SH-SY5Y (cell line): ENCODE measurements at regions not wholly inside any gene's neighbourhood (a gene's known extent, or its start where the extent isn't known, plus 50 kb on each side); places are given as distances from the start of the nearest gene placed in this dataset.

Experiments used
- GATA2 ChIP-seq: IDR thresholded peaks from 2 replicates; pipeline ENCODE4 v1.6.1; 2011; ENCODE audit warnings: mild to moderate bottlenecking, low read depth, low read length
- GATA3 ChIP-seq: IDR thresholded peaks from 2 replicates; pipeline ENCODE4 v1.6.1; 2011; ENCODE audit warnings: low read depth, mild to moderate bottlenecking, low read length, moderate library complexity

- TF ChIP-seq GATA3, result no peak
- no peak for TF ChIP-seq GATA2
Observed at GRCh38 chr13:68390987-68391386, 1160.9 kb upstream of the PCDH9 start.
